OCI-LY1 (cell line): ENCODE measurements at regions not wholly inside any gene's neighbourhood (a gene's known extent, or its start where the extent isn't known, plus 50 kb on each side); places are given as distances from the start of the nearest gene placed in this dataset.

Experiments used
- H2AFZ ChIP-seq: fragments of 200-600 bp; sonication (generic), shearing (Covaris generic); 2 replicates; pipeline ENCODE4 v1.6.0; 2014; ENCODE audit warnings: antibody characterized with exemption, mild to moderate bottlenecking, low read length
- H3F3A ChIP-seq: fragments of 200-600 bp; sonication (generic), shearing (Covaris generic); 2 replicates; pipeline ENCODE4 v1.6.0; 2014; ENCODE audit warnings: mild to moderate bottlenecking, antibody characterized with exemption, low read length, moderate library complexity; ENCODE audit not compliant: insufficient read depth
- H3K27ac ChIP-seq: fragments of 200-600 bp; sonication (generic); 2 replicates; pipeline ENCODE4 v1.5.1; 2014; ENCODE audit warnings: low read length, mixed run types, mild to moderate bottlenecking, low read depth; ENCODE audit not compliant: poor library complexity, severe bottlenecking
- H3K27me3 ChIP-seq: fragments of 200-600 bp; sonication (generic); 2 replicates; pipeline ENCODE4 v1.6.0; 2014; ENCODE audit warnings: antibody characterized with exemption, mild to moderate bottlenecking, low read length, moderate library complexity; ENCODE audit not compliant: insufficient read depth
- H3K36me3 ChIP-seq: fragments of 200-600 bp; sonication (generic); 2 replicates; pipeline ENCODE4 v1.6.1; 2014; ENCODE audit warnings: mild to moderate bottlenecking, antibody characterized with exemption, low read length, moderate library complexity, mixed read lengths; ENCODE audit not compliant: insufficient read depth
- H3K4me1 ChIP-seq: fragments of 200-600 bp; sonication (generic); 2 replicates; pipeline ENCODE4 v1.5.1; 2014; ENCODE audit warnings: mild to moderate bottlenecking, low read length, moderate library complexity; ENCODE audit not compliant: insufficient read depth, severe bottlenecking
- H3K4me2 ChIP-seq: fragments of 200-600 bp; sonication (generic), shearing (Covaris generic); 2 replicates; pipeline ENCODE4 v1.6.1; 2014; ENCODE audit warnings: low read length
- H3K4me3 ChIP-seq: fragments of 200-600 bp; sonication (generic); 2 replicates; pipeline ENCODE4 v1.5.1; 2014; ENCODE audit warnings: low read length, low read depth, mild to moderate bottlenecking, mixed read lengths; ENCODE audit not compliant: poor library complexity, severe bottlenecking
- H3K79me2 ChIP-seq: fragments of 200-600 bp; shearing (Covaris generic); 2 replicates; pipeline ENCODE4 v1.6.1; 2016; ENCODE audit warnings: mixed run types, low read length, mixed read lengths; ENCODE audit not compliant: insufficient read depth
- H3K9ac ChIP-seq: fragments of 200-600 bp; sonication (generic), shearing (Covaris generic); 2 replicates; pipeline ENCODE4 v1.6.1; 2014; ENCODE audit warnings: mild to moderate bottlenecking, low read length, mixed read lengths
- H3K9me2 ChIP-seq: fragments of 200-600 bp; sonication (generic), shearing (Covaris generic); 2 replicates; pipeline ENCODE4 v1.6.1; 2014; ENCODE audit warnings: low read depth, mild to moderate bottlenecking, low read length, mixed read lengths
- H3K9me3 ChIP-seq: fragments of 200-600 bp; shearing (Covaris generic); 2 replicates; pipeline ENCODE4 v1.6.1; 2014; ENCODE audit warnings: low read length, mixed read lengths
- H4K20me1 ChIP-seq: fragments of 200-600 bp; sonication (generic), shearing (Covaris generic); 2 replicates; pipeline ENCODE4 v1.6.0; 2016; ENCODE audit warnings: mild to moderate bottlenecking, low read length; ENCODE audit not compliant: insufficient read depth
- EZH2 ChIP-seq: fragments of 200-600 bp; sonication (generic), shearing (Covaris generic); IDR thresholded peaks from 2 replicates; pipeline ENCODE4 v1.8.0; 2017; ENCODE audit warnings: borderline replicate concordance, mixed run types, mild to moderate bottlenecking, antibody characterized with exemption, low read length, moderate library complexity, mixed read lengths
- TF ChIP-seq, protein P1 (sequence below): fragments of 200-600 bp; sonication (generic), shearing (Covaris generic); IDR thresholded peaks from 2 replicates; pipeline ENCODE4 v1.5.1; 2017; ENCODE audit warnings: mild to moderate bottlenecking, antibody characterized with exemption, low read length, moderate library complexity, mixed read lengths

DNA sequence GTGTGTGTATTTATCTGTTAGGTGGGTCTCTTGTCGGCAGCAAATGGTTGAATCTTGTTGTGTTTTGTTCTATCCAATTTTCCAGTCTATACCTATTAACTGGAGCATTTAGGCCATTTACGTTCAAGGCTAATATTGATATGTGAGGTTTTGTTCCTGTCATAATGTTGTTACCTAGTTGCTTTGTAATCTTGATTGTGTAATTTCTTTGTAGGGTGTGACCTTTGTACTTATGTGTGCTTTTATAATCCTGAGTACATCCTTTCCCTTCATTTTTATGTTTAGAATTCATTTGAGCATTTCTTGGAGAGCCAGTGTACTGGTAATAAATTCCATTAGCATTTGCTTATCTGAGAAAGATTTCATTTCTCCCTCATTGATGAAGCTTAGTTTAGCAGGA, 83.0 kb upstream of the MIR17HG start:
- Histone ChIP-seq H3K9me2 (no peaks in the 10 kb centered on the region), H3K27me3 (no peaks in the 10 kb centered on the region), H2AFZ (no peak overlapping the region), H4K20me1 (no peaks in the 10 kb centered on the region), H3K4me2 (no peak overlapping the region), H3F3A (no peaks in the 10 kb centered on the region), H3K9me3 (no peaks in the 10 kb centered on the region), H3K9ac (no peak overlapping the region), H3K4me1 (no peaks in the 10 kb centered on the region), H3K27ac (no peak overlapping the region), H3K36me3 (no peaks in the 10 kb centered on the region), H3K79me2 (no peaks in the 10 kb centered on the region), H3K4me3 (no peak overlapping the region)
- TF ChIP-seq, protein P1, sequence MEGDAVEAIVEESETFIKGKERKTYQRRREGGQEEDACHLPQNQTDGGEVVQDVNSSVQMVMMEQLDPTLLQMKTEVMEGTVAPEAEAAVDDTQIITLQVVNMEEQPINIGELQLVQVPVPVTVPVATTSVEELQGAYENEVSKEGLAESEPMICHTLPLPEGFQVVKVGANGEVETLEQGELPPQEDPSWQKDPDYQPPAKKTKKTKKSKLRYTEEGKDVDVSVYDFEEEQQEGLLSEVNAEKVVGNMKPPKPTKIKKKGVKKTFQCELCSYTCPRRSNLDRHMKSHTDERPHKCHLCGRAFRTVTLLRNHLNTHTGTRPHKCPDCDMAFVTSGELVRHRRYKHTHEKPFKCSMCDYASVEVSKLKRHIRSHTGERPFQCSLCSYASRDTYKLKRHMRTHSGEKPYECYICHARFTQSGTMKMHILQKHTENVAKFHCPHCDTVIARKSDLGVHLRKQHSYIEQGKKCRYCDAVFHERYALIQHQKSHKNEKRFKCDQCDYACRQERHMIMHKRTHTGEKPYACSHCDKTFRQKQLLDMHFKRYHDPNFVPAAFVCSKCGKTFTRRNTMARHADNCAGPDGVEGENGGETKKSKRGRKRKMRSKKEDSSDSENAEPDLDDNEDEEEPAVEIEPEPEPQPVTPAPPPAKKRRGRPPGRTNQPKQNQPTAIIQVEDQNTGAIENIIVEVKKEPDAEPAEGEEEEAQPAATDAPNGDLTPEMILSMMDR = no peak
- no peak for TF ChIP-seq EZH2

GRCh38 chr13:91269237-91269636, 78.2 kb upstream of the MIR17HG start:
- H3K27me3 ChIP-seq = no peaks in the 10 kb centered on the region
- H3K27ac ChIP-seq = no peak overlapping the region
- H4K20me1 ChIP-seq = no peaks in the 10 kb centered on the region
- no peak for TF ChIP-seq EZH2
- TF ChIP-seq, protein P1 = no peak
- no peaks in the 10 kb centered on the region for H3K9me2 ChIP-seq
- no peaks in the 10 kb centered on the region for H3K9me3 ChIP-seq
- H3K36me3 ChIP-seq = no peaks in the 10 kb centered on the region
- no peak overlapping the region for H3K9ac ChIP-seq
- no peaks in the 10 kb centered on the region for H3F3A ChIP-seq
- H3K4me1 ChIP-seq = no peaks in the 10 kb centered on the region
- H3K4me3 ChIP-seq = no peak overlapping the region
- no peaks in the 10 kb centered on the region for H3K79me2 ChIP-seq
- H3K4me2 ChIP-seq = no peak overlapping the region
- no peak overlapping the region for H2AFZ ChIP-seq

- Histone ChIP-seq H3K9me2 (no peaks in the 10 kb centered on the region), H3K4me2 (no peak overlapping the region), H2AFZ (no peak overlapping the region), H3K9me3 (no peaks in the 10 kb centered on the region), H3K27me3 (no peaks in the 10 kb centered on the region), H3K36me3 (no peaks in the 10 kb centered on the region), H3K4me1 (no peaks in the 10 kb centered on the region), H3K79me2 (no peaks in the 10 kb centered on the region), H3K9ac (no peak overlapping the region), H3K4me3 (no peak overlapping the region), H4K20me1 (no peaks in the 10 kb centered on the region), H3K27ac (no peak overlapping the region), H3F3A (no peaks in the 10 kb centered on the region)
- TF ChIP-seq, protein P1 = no peak
- no peak for TF ChIP-seq EZH2
These were observed 77.5 kb upstream of the MIR17HG start for GRCh38 chr13:91270031-91270430.
